SK-N-SH (cell line): ENCODE measurements at regions not wholly inside any gene's neighbourhood (a gene's known extent, or its start where the extent isn't known, plus 50 kb on each side); places are given as distances from the start of the nearest gene placed in this dataset.

Experiments used
- CTCF ChIA-PET: fragments of 300-600, 350-600 bp; formaldehyde crosslinking; extraction: SDS; loops from one replicate; lab custom pipeline; 2021; lab: Yijun Ruan, JAX
- POLR2A ChIA-PET: fragments of 350-600 bp; sonication (Branson Sonifier 250); formaldehyde crosslinking; extraction: SDS; loops from one replicate; lab custom pipeline; 2020; ENCODE audit warnings: antibody characterized with exemption, inconsistent platforms; lab: Yijun Ruan, JAX
- DNase-seq: peaks from one replicate; pipeline ENCODE4 v3.0.0; 2012
- H2AFZ ChIP-seq: fragments of 200-600 bp; sonication (generic); 2 replicates; pipeline ENCODE4 v1.8.1; 2016; ENCODE audit warnings: antibody characterized with exemption, mild to moderate bottlenecking, low read depth
- H3F3A ChIP-seq: fragments of 200-600 bp; sonication (generic); replicated peaks from 2 replicates; pipeline ENCODE3; 2016; ENCODE audit warnings: antibody characterized with exemption, mild to moderate bottlenecking; ENCODE audit not compliant: insufficient read depth
- H3K27ac ChIP-seq, 2 experiments: fragments of 200-500 bp in 1 of 2; fragments of 200-600 bp in 1 of 2; sonication (Bioruptor generic) in 1 of 2; sonication (generic), shearing (Covaris generic) in 1 of 2; 2 replicates each; pipeline versions ENCODE4 v1.5.1 to v1.6.1; 2014 to 2016; ENCODE audit warnings: low read depth in 2 of 2, inconsistent platforms in 1 of 2, low read length in 1 of 2, mild to moderate bottlenecking in 1 of 2, mixed read lengths in 1 of 2
- H3K27me3 ChIP-seq: fragments of 200-600 bp; sonication (generic), shearing (Covaris generic); 2 replicates; pipeline ENCODE4 v1.6.1; 2016; ENCODE audit warnings: mixed run types; ENCODE audit not compliant: insufficient read depth
- H3K36me3 ChIP-seq, 2 experiments: fragments of 200-500 bp in 1 of 2; fragments of 200-600 bp in 1 of 2; sonication (Bioruptor generic) in 1 of 2; sonication (generic) in 1 of 2; replicated peaks in 1 of 2; 2 replicates each; pipeline versions ENCODE3 to v1.5.1; 2014 to 2016; ENCODE audit warnings: low read length in 1 of 2, mild to moderate bottlenecking in 1 of 2; ENCODE audit not compliant: insufficient read depth in 2 of 2, control insufficient read depth in 1 of 2
- H3K4me1 ChIP-seq, 2 experiments: fragments of 200-500 bp in 1 of 2; fragments of 200-600 bp in 1 of 2; sonication (Bioruptor generic) in 1 of 2; sonication (generic), shearing (Covaris generic) in 1 of 2; 2 replicates each; pipeline versions ENCODE4 v1.5.1 to v1.6.1; 2014 to 2016; ENCODE audit warnings: low read depth in 1 of 2, low read length in 1 of 2, mixed run types in 1 of 2; ENCODE audit not compliant: insufficient read depth in 2 of 2, control insufficient read depth in 1 of 2
- H3K4me2 ChIP-seq: fragments of 200-600 bp; sonication (generic), shearing (Covaris generic); 2 replicates; pipeline ENCODE4 v1.6.1; 2017; ENCODE audit warnings: mixed run types
- H3K4me3 ChIP-seq, 2 experiments: fragments of 200-500 bp in 1 of 2; fragments of 200-600 bp in 1 of 2; sonication (Bioruptor generic) in 1 of 2; sonication (generic), shearing (Covaris generic) in 1 of 2; 2 replicates each; pipeline versions ENCODE4 v1.5.1 to v1.8.1; 2014 to 2016; ENCODE audit warnings: low read depth in 2 of 2, inconsistent platforms in 1 of 2, low read length in 1 of 2, mild to moderate bottlenecking in 1 of 2, mixed read lengths in 1 of 2, moderate library complexity in 1 of 2
- H3K79me2 ChIP-seq: fragments of 200-600 bp; sonication (generic); 2 replicates; pipeline ENCODE4 v1.8.1; 2017; ENCODE audit warnings: mild to moderate bottlenecking; ENCODE audit not compliant: insufficient read depth
- H3K9ac ChIP-seq: fragments of 200-600 bp; sonication (generic); 2 replicates; pipeline ENCODE4 v1.6.1; 2017; ENCODE audit warnings: mixed run types
- H3K9me2 ChIP-seq: fragments of 200-600 bp; sonication (generic); 2 replicates; pipeline ENCODE4 v1.6.1; 2017; ENCODE audit warnings: mixed run types
- H3K9me3 ChIP-seq: fragments of 200-600 bp; sonication (generic); 2 replicates; pipeline ENCODE4 v1.6.1; 2017; ENCODE audit warnings: mixed run types, mild to moderate bottlenecking, moderate library complexity
- H4K20me1 ChIP-seq: fragments of 200-600 bp; sonication (generic); 2 replicates; pipeline ENCODE4 v1.6.1; 2017; ENCODE audit warnings: mild to moderate bottlenecking, mixed run types; ENCODE audit not compliant: insufficient read depth
- CHD2 ChIP-seq: fragments of 150-350 bp; IDR thresholded peaks from 2 replicates; pipeline ENCODE4 v1.6.1; 2018; ENCODE audit warnings: low read length; ENCODE audit not compliant: partially characterized antibody
- EP300 ChIP-seq, 2 experiments: IDR thresholded peaks; 2 replicates each; pipeline versions ENCODE4 v1.4.0 to v1.6.1; 2012; ENCODE audit warnings: borderline replicate concordance in 1 of 2, low read depth in 1 of 2, low read length in 1 of 2
- FOSL2 ChIP-seq: IDR thresholded peaks from 2 replicates; pipeline ENCODE4 v1.4.0; 2012; ENCODE audit warnings: low read depth, mild to moderate bottlenecking, moderate library complexity, borderline replicate concordance
- FOXJ3 ChIP-seq: sonication (generic); formaldehyde crosslinking; IDR thresholded peaks from 2 replicates; pipeline ENCODE4 v1.5.1; 2020; ENCODE audit warnings: mild to moderate bottlenecking, missing genetic modification reagents
- FOXM1 ChIP-seq: IDR thresholded peaks from 2 replicates; pipeline ENCODE4 v1.4.0; 2012; ENCODE audit warnings: low read depth, mild to moderate bottlenecking
- GATA2 ChIP-seq: sonication (generic); formaldehyde crosslinking; IDR thresholded peaks from 2 replicates; pipeline ENCODE4 v1.5.0; 2020; ENCODE audit warnings: mild to moderate bottlenecking, missing genetic modification reagents
- JUND ChIP-seq: IDR thresholded peaks from 2 replicates; pipeline ENCODE4 v1.4.0; 2012
- MEF2A ChIP-seq: IDR thresholded peaks from 2 replicates; pipeline ENCODE4 v1.4.0; 2012; ENCODE audit warnings: low read depth, borderline replicate concordance
- MXI1 ChIP-seq: IDR thresholded peaks from 2 replicates; pipeline ENCODE4 v1.6.1; 2012; ENCODE audit warnings: mild to moderate bottlenecking, low read depth, low read length, improper control_type of control experiment
- NFIC ChIP-seq: IDR thresholded peaks from 2 replicates; pipeline ENCODE4 v1.4.0; 2012; ENCODE audit warnings: borderline replicate concordance
- NRF1 ChIP-seq: IDR thresholded peaks from 2 replicates; pipeline ENCODE4 v1.6.1; 2012; ENCODE audit warnings: low read depth, mild to moderate bottlenecking, low read length
- POLR2AphosphoS5 ChIP-seq: IDR thresholded peaks from 2 replicates; pipeline ENCODE4 v1.6.1; 2012; ENCODE audit warnings: low read depth, low read length
- RAD21 ChIP-seq: IDR thresholded peaks from 2 replicates; pipeline ENCODE4 v1.6.1; 2012; ENCODE audit warnings: mild to moderate bottlenecking, low read length
- RCOR1 ChIP-seq: fragments of 150-350 bp; IDR thresholded peaks from 2 replicates; pipeline ENCODE4 v1.6.1; 2017; ENCODE audit warnings: antibody characterized with exemption, low read length
- RFX5 ChIP-seq: IDR thresholded peaks from 2 replicates; pipeline ENCODE4 v1.6.1; 2012; ENCODE audit warnings: mild to moderate bottlenecking, improper control_type of control experiment, low read length
- RXRA ChIP-seq: IDR thresholded peaks from 2 replicates; pipeline ENCODE4 v1.4.0; 2012; ENCODE audit warnings: low read depth, mild to moderate bottlenecking, borderline replicate concordance
- SIN3A ChIP-seq: IDR thresholded peaks from 2 replicates; pipeline ENCODE4 v1.6.1; 2012; ENCODE audit warnings: low read depth, mild to moderate bottlenecking, low read length, moderate library complexity, borderline replicate concordance
- TAF1 ChIP-seq: IDR thresholded peaks from 2 replicates; pipeline ENCODE4 v1.6.1; 2012; ENCODE audit warnings: low read depth, mild to moderate bottlenecking, low read length, moderate library complexity, borderline replicate concordance
- TCF12 ChIP-seq: IDR thresholded peaks from 2 replicates; pipeline ENCODE4 v1.4.0; 2012
- TEAD4 ChIP-seq: IDR thresholded peaks from 2 replicates; pipeline ENCODE4 v1.4.0; 2012; ENCODE audit warnings: mild to moderate bottlenecking, borderline replicate concordance; ENCODE audit not compliant: insufficient read depth
- YY1 ChIP-seq: IDR thresholded peaks from 2 replicates; pipeline ENCODE4 v1.4.0; 2012; ENCODE audit warnings: low read depth, mild to moderate bottlenecking
- WGBS: methylation state at CpG from one replicate; pipeline ENCODE4 v1.1.6; 2017; ENCODE audit warnings: low lambda C conversion rate; 5-methylcytosine and 5-hydroxymethylcytosine counted together
- TF ChIP-seq, protein P1 (sequence below): fragments of 150-350 bp; IDR thresholded peaks from 2 replicates; pipeline ENCODE4 v1.6.1; 2016; ENCODE audit warnings: mild to moderate bottlenecking, low read depth, low read length
- TF ChIP-seq, protein P2 (sequence below): IDR thresholded peaks from 2 replicates; pipeline ENCODE4 v1.4.0; 2012; ENCODE audit warnings: low read depth, borderline replicate concordance
- TF ChIP-seq, protein P3 (sequence below): fragments of 200-600 bp; sonication (generic); IDR thresholded peaks from 2 replicates; pipeline ENCODE4 v1.6.1; 2017; ENCODE audit warnings: antibody characterized with exemption, mild to moderate bottlenecking, moderate library complexity
- TF ChIP-seq, protein P4 (sequence below): IDR thresholded peaks from 2 replicates; pipeline ENCODE4 v1.4.0; 2012; ENCODE audit warnings: low read depth
- TF ChIP-seq, protein P5 (sequence below): fragments of 150-350 bp; IDR thresholded peaks from 2 replicates; pipeline ENCODE4 v1.6.1; 2017; ENCODE audit warnings: antibody characterized with exemption, low read length, low read depth, borderline replicate concordance
- TF ChIP-seq, protein P6 (sequence below): IDR thresholded peaks from 2 replicates; pipeline ENCODE4; 2012
- TF ChIP-seq, protein P7 (sequence below): IDR thresholded peaks from 2 replicates; pipeline ENCODE4 v1.4.0; 2012; ENCODE audit warnings: low read depth, borderline replicate concordance

DNA sequence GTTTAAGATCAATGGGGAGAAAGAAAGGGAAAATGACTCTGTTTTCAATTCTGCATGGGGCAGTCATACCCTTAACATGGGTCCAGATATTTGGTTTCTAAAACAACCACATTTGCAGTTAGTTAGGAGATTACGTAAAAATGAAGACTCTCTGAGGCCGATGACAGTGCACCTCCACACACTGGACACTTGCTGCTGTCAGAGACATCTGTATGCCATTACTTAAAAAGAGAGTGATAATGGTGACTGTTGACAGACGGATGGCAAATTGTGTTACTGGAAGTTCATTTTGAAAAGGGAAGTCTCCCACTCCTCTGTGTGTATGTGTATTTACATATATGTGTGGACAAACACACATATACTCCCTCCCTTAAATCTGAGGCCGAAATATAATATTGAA, 304.5 kb upstream of the SEMA6D start:
- H3K27me3 ChIP-seq = no peaks in the 10 kb centered on the region
- no peak overlapping the region for H2AFZ ChIP-seq
- TF ChIP-seq NFIC = no peak
- TF ChIP-seq RAD21 = peak; percentile 12; the same call in 1 of the 2 replicates
- TF ChIP-seq SIN3A = no peak
- no peak for TF ChIP-seq POLR2AphosphoS5
- no peak for TF ChIP-seq MEF2A
- TF ChIP-seq CHD2 = no peak
- no peak for TF ChIP-seq FOSL2
- TF ChIP-seq, protein P1, sequence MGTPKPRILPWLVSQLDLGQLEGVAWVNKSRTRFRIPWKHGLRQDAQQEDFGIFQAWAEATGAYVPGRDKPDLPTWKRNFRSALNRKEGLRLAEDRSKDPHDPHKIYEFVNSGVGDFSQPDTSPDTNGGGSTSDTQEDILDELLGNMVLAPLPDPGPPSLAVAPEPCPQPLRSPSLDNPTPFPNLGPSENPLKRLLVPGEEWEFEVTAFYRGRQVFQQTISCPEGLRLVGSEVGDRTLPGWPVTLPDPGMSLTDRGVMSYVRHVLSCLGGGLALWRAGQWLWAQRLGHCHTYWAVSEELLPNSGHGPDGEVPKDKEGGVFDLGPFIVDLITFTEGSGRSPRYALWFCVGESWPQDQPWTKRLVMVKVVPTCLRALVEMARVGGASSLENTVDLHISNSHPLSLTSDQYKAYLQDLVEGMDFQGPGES = no peak
- TF ChIP-seq, protein P2, sequence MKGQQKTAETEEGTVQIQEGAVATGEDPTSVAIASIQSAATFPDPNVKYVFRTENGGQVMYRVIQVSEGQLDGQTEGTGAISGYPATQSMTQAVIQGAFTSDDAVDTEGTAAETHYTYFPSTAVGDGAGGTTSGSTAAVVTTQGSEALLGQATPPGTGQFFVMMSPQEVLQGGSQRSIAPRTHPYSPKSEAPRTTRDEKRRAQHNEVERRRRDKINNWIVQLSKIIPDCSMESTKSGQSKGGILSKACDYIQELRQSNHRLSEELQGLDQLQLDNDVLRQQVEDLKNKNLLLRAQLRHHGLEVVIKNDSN = no peak
- TF ChIP-seq TCF12 = peak; percentile 22; the same call in 1 of the 2 replicates
- TF ChIP-seq RCOR1 = peak; percentile 38; the same call in 1 of the 2 replicates
- peak; percentile 30; the same call in 1 of the 2 replicates for TF ChIP-seq MXI1
- TF ChIP-seq EP300 (IDR thresholded peaks at IDR 0.05; ENCODE audit: borderline replicate concordance in 1 of 2, low read depth in 1 of 2, low read length in 1 of 2) = peak in 1 of 2 experiments; percentile 68; a peak in 1 of 4 replicates
- peak; percentile 54 for TF ChIP-seq GATA2 (CRISPR knock-in tag)
- TF ChIP-seq TAF1 = no peak
- TF ChIP-seq RFX5 = no peak
- no peak for TF ChIP-seq NRF1
- TF ChIP-seq, protein P3, sequence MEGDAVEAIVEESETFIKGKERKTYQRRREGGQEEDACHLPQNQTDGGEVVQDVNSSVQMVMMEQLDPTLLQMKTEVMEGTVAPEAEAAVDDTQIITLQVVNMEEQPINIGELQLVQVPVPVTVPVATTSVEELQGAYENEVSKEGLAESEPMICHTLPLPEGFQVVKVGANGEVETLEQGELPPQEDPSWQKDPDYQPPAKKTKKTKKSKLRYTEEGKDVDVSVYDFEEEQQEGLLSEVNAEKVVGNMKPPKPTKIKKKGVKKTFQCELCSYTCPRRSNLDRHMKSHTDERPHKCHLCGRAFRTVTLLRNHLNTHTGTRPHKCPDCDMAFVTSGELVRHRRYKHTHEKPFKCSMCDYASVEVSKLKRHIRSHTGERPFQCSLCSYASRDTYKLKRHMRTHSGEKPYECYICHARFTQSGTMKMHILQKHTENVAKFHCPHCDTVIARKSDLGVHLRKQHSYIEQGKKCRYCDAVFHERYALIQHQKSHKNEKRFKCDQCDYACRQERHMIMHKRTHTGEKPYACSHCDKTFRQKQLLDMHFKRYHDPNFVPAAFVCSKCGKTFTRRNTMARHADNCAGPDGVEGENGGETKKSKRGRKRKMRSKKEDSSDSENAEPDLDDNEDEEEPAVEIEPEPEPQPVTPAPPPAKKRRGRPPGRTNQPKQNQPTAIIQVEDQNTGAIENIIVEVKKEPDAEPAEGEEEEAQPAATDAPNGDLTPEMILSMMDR = no peak
- TF ChIP-seq, protein P4, sequence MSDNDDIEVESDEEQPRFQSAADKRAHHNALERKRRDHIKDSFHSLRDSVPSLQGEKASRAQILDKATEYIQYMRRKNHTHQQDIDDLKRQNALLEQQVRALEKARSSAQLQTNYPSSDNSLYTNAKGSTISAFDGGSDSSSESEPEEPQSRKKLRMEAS = no peak
- TF ChIP-seq TEAD4 = no peak
- no peak for TF ChIP-seq FOXM1
- TF ChIP-seq FOXJ3 = no peak
- no peak for TF ChIP-seq YY1
- TF ChIP-seq, protein P5, sequence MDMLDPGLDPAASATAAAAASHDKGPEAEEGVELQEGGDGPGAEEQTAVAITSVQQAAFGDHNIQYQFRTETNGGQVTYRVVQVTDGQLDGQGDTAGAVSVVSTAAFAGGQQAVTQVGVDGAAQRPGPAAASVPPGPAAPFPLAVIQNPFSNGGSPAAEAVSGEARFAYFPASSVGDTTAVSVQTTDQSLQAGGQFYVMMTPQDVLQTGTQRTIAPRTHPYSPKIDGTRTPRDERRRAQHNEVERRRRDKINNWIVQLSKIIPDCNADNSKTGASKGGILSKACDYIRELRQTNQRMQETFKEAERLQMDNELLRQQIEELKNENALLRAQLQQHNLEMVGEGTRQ = no peak
- TF ChIP-seq, protein P6, sequence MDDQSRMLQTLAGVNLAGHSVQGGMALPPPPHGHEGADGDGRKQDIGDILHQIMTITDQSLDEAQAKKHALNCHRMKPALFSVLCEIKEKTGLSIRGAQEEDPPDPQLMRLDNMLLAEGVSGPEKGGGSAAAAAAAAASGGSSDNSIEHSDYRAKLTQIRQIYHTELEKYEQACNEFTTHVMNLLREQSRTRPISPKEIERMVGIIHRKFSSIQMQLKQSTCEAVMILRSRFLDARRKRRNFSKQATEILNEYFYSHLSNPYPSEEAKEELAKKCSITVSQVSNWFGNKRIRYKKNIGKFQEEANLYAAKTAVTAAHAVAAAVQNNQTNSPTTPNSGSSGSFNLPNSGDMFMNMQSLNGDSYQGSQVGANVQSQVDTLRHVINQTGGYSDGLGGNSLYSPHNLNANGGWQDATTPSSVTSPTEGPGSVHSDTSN = no peak
- TF ChIP-seq JUND = no peak
- no peak for TF ChIP-seq RXRA
- TF ChIP-seq, protein P7, sequence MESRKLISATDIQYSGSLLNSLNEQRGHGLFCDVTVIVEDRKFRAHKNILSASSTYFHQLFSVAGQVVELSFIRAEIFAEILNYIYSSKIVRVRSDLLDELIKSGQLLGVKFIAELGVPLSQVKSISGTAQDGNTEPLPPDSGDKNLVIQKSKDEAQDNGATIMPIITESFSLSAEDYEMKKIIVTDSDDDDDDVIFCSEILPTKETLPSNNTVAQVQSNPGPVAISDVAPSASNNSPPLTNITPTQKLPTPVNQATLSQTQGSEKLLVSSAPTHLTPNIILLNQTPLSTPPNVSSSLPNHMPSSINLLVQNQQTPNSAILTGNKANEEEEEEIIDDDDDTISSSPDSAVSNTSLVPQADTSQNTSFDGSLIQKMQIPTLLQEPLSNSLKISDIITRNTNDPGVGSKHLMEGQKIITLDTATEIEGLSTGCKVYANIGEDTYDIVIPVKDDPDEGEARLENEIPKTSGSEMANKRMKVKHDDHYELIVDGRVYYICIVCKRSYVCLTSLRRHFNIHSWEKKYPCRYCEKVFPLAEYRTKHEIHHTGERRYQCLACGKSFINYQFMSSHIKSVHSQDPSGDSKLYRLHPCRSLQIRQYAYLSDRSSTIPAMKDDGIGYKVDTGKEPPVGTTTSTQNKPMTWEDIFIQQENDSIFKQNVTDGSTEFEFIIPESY = no peak
- TF ChIP-seq, all 33 proteins: peak for 6
- 58% methylated on average over 4 of the region's 4 CpGs for WGBS
- ChIA-PET CTCF (no interaction called here), POLR2A (no interaction called here)
- H3K9me3 ChIP-seq = no peaks in the 10 kb centered on the region
- H3K4me3 ChIP-seq = no peak overlapping the region
- H4K20me1 ChIP-seq = no peaks in the 10 kb centered on the region
- no peaks in the 10 kb centered on the region for H3F3A ChIP-seq
- peak overlapping the region in 1 of 2 experiments; percentile 88; a peak in 2 of 4 replicates for H3K27ac ChIP-seq
- H3K79me2 ChIP-seq = no peaks in the 10 kb centered on the region
- no peak overlapping the region for H3K9ac ChIP-seq
- no peaks in the 10 kb centered on the region for H3K36me3 ChIP-seq
- H3K4me2 ChIP-seq = no peak overlapping the region
- H3K4me1 ChIP-seq = peaks cover 19 to 43% of the 10 kb centered on the region in 2 experiments; a peak in 3 of 4 replicates
- H3K9me2 ChIP-seq = no peaks in the 10 kb centered on the region
- peak; percentile 12 for DNase-seq
